ENCODE measurements at regions not wholly inside any gene's neighbourhood (a gene's known extent, or its start where the extent isn't known, plus 50 kb on each side); places are given as distances from the start of the nearest gene placed in this dataset.

DNA sequence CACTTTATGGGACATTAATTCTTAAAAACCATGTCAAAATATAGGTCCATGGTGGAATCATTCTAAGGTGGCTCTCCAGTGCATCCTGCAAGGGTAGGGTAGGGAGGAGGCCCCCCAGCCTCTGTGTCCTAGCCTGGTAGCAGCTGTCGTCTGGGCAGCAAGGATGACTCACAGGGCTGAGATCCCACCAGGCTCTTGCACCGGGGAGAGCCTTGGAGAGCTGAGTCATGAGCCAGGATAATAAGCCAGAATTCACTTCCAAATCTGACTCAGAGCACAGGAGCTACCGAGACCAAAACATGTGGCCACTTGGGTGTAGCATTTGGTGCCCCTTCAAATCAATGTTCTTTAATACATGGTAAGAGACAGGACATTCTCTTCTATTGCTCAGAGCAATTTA lies 298.5 kb downstream of the NEBL start:
- Mint-ChIP-seq H3K9me3 (ENCODE audit: low read depth) (no peaks in the 10 kb centered on the region), H3K4me3 (ENCODE audit: low read depth) (no peak overlapping the region), H3K36me3 (ENCODE audit: insufficient read depth) (no peaks in the 10 kb centered on the region), H3K27ac (no peak overlapping the region), H3K27me3 (no peaks in the 10 kb centered on the region), H3K4me1 (ENCODE audit: low read depth) (no peaks in the 10 kb centered on the region)
- no peak for DNase-seq (ENCODE audit: low spot score, unreplicated experiment)
- no peak for TF ChIP-seq CTCF (IDR thresholded peaks at IDR 0.05; ENCODE audit: unreplicated experiment)

GRCh38 chr10:20596911-20597310 lies 300.2 kb downstream of the NEBL start:
- Mint-ChIP-seq H3K27me3 (no peaks in the 10 kb centered on the region), H3K9me3 (ENCODE audit: low read depth) (no peaks in the 10 kb centered on the region), H3K4me3 (ENCODE audit: low read depth) (no peak overlapping the region), H3K36me3 (ENCODE audit: insufficient read depth) (no peaks in the 10 kb centered on the region), H3K27ac (no peak overlapping the region), H3K4me1 (ENCODE audit: low read depth) (no peaks in the 10 kb centered on the region)
- no peak for TF ChIP-seq CTCF (IDR thresholded peaks at IDR 0.05; ENCODE audit: unreplicated experiment)
- no peak for DNase-seq (ENCODE audit: low spot score, unreplicated experiment)

- TF ChIP-seq CTCF (IDR thresholded peaks at IDR 0.05; ENCODE audit: unreplicated experiment) = no peak
- Mint-ChIP-seq H3K4me3 (ENCODE audit: low read depth) (no peak overlapping the region), H3K27ac (no peak overlapping the region), H3K9me3 (ENCODE audit: low read depth) (no peaks in the 10 kb centered on the region), H3K36me3 (ENCODE audit: insufficient read depth) (no peaks in the 10 kb centered on the region), H3K4me1 (ENCODE audit: low read depth) (no peaks in the 10 kb centered on the region), H3K27me3 (no peaks in the 10 kb centered on the region)
- no peak for DNase-seq (ENCODE audit: low spot score, unreplicated experiment)
These were observed 300.9 kb downstream of the NEBL start for GRCh38 chr10:20596065-20596755.

GRCh38 chr10:20593649-20594048 lies 303.5 kb downstream of the NEBL start:
- no peak for DNase-seq (ENCODE audit: low spot score, unreplicated experiment)
- TF ChIP-seq CTCF (IDR thresholded peaks at IDR 0.05; ENCODE audit: unreplicated experiment) = no peak
- H3K27me3 Mint-ChIP-seq = no peaks in the 10 kb centered on the region
- no peaks in the 10 kb centered on the region for H3K4me1 Mint-ChIP-seq (ENCODE audit: low read depth)
- no peak overlapping the region for H3K27ac Mint-ChIP-seq
- H3K9me3 Mint-ChIP-seq (ENCODE audit: low read depth) = no peaks in the 10 kb centered on the region
- H3K36me3 Mint-ChIP-seq (ENCODE audit: insufficient read depth) = no peaks in the 10 kb centered on the region
- H3K4me3 Mint-ChIP-seq (ENCODE audit: low read depth) = no peak overlapping the region

DNA sequence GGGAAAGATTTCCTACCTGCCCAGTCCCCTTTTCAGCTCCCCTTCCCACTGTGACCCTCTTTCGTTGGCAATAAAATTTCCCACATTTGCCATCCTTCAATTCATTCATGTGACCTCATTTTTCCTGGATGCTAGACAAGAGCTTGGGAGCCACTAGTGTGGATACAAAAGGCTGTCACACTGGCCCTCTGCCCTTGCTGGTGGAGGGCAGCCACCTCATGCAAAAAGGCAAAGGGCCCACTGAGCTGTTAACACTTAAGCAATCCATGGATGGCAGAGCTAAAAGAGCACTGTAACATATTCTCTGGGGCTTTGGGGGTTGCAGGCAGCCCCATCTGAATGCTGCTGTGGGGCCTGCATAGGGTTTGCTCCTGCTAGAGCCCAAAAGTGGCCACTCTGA lies 315.1 kb downstream of the NEBL start:
- no peak for TF ChIP-seq CTCF (IDR thresholded peaks at IDR 0.05; ENCODE audit: unreplicated experiment)
- Mint-ChIP-seq H3K27me3 (no peaks in the 10 kb centered on the region), H3K36me3 (ENCODE audit: insufficient read depth) (no peaks in the 10 kb centered on the region), H3K4me3 (ENCODE audit: low read depth) (no peak overlapping the region), H3K4me1 (ENCODE audit: low read depth) (no peaks in the 10 kb centered on the region), H3K27ac (no peak overlapping the region), H3K9me3 (ENCODE audit: low read depth) (peaks cover 17% of the 10 kb centered on the region)
- no peak for DNase-seq (ENCODE audit: low spot score, unreplicated experiment)
